ENCODE measurements at regions not wholly inside any gene's neighbourhood (a gene's known extent, or its start where the extent isn't known, plus 50 kb on each side); places are given as distances from the start of the nearest gene placed in this dataset.

DNA sequence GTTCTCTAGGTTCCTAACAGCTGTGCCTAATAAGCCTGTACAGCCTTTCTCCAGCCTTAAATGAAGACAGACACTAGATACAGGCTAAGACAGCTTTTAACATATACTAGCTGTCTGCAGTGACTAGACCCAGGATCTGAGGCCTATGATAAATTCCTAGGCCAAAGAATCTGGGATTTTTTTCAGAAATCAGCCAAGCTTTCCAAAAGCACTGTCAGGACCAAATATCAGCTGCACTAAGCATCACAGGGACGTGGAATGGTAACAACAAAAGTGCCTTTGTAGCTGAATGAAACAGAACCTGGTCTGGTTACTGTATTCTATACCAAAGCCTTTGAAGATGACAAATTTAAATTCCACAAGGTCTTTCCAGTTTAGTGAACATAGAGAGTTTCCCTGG lies 77.9 kb upstream of the DOCK9 start:
- DNase-seq = no peak

DNA sequence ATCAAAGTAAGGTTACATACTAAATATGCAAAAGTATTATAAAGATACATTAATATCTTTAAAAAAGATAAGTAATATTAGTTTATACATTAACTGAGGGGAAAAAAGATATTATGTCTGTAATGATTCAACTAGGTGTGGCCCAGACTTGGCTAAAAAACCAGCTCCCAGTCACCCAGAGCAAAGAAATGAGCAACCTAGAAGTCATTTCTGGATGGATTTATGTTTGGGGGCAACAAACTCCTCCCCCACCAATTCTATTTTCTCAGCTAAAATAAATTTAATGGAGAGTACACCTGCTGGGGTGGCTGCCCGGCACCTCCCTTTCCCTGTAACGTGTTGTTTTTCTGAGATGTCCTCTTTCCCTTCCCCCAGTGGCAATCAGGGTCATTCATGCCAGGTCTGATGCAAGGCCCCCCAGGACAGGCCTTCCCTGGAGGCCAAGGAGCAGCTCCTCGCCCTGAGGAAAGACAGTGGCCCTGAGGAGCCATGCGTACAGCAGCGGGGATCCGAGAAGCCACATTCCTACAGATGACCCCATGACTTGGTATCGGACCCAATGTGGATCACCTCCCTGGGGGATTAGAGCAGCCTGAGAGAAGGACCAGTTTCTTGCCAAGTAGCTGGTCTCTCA lies 78.6 kb upstream of the DOCK9 start:
- DNase-seq = no peak

DNA sequence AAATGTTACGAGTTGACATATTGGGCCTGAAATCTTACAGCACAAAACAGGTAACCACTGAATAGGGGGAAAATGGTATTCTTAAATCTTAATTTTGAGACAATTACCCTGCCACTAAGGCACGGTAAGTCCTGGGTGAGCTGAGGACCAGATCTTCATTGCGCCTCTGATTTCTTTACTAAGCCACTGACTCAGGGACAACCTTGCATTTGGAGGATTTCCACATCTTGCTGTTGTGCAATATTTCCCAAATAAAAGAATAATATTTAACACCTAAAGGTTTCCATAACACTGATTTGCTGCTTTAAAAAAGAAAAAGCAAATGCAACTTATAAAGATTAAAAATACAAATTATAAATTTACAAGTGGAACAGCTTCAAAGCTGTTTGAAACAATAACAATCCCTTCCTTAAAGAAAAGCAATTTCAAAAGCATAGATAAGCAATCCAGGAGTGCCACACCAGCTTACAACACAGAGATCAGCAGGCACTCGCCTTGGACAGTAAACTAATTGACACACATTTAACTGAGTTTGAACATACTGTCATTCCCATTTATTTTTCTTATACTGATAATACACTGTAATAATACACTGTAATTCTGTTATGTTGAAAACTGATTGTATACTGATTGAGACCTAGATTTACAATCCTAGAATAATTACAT lies 79.6 kb upstream of the DOCK9 start:
- no peak for DNase-seq

GRCh38 chr13:99058527-99059495 lies 80.9 kb upstream of the DOCK9 start:
- no peak for DNase-seq

DNA sequence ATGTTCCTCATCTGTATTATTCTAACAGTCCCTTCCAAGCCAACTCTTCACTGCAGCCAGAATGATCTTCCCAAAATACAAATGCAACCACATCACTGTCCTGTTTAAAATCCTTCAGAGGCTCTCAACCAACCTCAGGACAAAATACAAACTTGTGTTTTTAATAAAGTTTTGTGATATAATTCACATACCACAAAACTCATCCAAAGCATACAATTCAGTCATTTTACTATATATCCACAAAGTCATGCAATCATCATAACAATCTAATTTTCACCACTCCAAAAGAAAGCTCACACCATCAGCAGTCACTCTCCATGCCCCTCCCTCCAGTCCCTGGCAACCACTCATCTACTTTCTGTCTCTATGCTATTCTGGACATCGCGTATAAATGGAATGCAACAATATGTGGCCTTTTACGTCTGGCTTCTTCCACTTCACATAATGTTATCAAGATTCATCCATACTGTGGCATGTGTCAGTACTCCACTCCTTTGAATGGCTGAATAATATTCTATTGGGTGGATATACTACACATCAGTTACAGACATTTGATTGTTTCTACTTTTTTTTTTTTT lies 81.7 kb upstream of the DOCK9 start:
- no peak for DNase-seq

DNA sequence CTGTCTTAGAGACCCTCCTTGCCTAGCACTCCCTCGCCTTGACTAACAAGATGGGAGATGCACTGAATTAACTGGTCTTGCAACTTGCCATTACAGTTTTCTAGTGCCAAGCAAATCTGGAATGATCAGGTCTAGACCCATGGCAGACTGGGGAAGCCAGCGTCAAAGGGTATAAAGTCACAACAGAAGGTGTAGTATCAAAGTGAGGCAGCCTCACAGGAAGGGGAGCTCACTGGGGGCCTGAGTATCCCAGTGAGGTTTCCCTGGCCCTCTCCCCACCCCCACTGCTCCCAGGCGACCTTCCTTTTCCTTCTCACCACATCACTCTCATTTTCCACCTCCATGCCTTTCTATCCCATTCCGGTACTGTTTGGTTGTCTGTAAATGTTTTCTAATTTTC lies 83.5 kb upstream of the DOCK9 start:
- no peak for DNase-seq

- DNase-seq = no peak
Measured at GRCh38 chr13:99062593-99062992, 84.7 kb upstream of the DOCK9 start.

GRCh38 chr13:99063178-99063577 lies 85.3 kb upstream of the DOCK9 start:
- DNase-seq = no peak

DNA sequence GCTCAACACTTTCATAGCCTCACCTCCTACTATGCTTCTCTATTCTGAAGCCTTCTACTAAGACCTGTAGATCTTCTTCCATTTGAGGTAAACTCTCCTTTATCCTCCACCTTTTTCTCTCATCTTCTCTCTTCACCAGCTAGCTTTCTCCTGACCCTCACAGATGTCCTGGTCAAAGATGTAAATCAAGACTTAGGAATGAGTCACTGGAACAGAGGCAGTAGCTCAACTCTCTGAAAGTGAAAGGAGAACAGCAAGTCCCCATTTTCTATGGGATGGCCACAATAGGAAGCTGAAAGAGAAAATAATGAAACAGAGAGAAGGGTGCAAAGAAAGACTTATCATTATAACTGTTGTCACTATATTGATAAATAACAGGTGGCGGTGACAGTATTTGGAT lies 86.1 kb upstream of the DOCK9 start:
- no peak for DNase-seq

DNA sequence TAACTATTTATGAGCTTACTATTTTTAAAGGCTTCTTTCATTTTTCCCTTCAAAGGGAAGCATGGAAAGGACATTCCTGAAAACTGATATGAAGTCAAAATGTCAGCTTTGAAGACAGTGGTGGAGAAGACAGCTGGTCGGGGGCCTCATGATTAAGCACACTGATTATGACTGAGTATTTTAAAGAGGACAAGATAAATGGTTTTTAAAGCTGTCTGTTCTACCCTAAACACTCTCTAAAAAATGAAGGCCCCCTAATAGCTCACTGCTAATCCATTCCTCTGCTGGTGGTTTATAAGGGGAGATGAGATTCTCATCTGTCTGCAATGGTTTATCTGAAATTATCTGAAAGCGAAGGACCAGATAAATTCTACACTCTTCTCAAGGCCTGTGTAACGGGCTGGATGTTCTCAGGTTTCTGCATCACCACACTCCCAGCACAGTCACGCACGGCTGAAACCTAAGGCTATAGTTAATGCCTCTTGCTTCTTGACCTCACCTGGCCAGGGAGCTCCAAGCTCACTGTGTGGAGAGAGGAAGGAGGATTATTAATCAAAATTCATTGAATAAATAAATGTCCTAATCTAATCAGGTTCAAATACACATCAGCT lies 86.9 kb upstream of the DOCK9 start:
- peak; percentile 23 to 43 for DNase-seq

GRCh38 chr13:99065235-99066015 lies 87.6 kb upstream of the DOCK9 start:
- DNase-seq = no peak

- no peak for DNase-seq
Measured at GRCh38 chr13:99066219-99066618, 88.4 kb upstream of the DOCK9 start.

- no peak for DNase-seq
Measured at GRCh38 chr13:99067159-99067985, 89.5 kb upstream of the DOCK9 start.

DNA sequence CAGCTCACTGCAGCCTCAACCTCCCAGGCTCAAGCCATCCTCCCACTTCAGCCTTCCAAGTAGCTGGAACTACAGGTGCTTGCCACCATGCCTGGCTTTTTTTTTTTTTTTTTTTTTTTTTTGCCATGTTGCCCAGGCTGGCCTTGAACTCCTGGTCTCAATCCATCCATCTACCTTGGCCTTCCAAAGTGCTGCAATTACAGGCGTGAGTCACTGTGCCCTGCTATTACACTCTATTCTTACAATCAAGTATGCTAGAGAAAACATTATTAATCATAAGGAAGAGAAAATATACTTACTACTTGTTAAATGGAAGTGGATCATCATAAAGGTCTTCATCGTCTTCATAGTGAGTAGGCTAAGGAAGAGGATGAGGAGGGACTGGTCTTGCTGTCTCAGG lies 93.3 kb upstream of the DOCK9 start:
- no peak for DNase-seq

DNA sequence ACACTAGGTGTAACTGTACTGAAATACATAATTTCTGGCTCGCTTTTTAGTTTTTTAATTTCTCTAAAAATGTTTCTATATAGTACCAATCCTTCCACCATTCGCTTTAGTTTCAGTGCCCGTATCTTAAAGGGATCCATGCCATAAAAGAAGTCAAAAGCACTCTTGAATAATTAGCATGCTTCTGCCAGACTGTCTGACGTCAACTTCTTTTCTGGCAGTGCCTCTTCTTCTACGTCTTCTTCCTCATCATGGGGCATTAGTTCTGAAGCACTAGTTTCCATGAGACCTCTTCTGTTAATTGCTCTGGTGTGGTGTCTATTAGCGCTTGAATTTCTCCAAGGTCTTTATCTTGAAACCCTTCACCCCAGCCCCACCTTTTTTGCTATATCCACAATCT lies 93.8 kb upstream of the DOCK9 start:
- DNase-seq = peak; percentile 43 to 70

DNA sequence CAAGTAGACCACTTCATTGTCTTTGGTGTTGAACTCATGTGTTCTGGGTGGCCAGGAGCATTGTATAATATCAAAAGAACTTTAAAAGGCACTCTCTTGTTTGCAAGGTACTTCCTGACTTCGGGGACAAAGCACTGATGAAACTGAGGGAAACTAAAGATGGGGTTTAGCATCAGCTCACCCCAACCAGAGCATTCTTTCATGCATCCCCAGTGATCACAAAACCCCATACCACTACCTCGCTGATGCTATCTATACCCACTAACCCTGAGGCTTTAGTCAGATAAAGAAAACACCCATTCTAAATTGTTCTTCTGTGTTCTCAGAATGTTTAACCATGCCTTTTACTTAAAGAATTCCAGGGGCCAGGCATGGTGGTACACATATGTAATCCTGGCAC lies 94.5 kb upstream of the DOCK9 start:
- DNase-seq = no peak

DNA sequence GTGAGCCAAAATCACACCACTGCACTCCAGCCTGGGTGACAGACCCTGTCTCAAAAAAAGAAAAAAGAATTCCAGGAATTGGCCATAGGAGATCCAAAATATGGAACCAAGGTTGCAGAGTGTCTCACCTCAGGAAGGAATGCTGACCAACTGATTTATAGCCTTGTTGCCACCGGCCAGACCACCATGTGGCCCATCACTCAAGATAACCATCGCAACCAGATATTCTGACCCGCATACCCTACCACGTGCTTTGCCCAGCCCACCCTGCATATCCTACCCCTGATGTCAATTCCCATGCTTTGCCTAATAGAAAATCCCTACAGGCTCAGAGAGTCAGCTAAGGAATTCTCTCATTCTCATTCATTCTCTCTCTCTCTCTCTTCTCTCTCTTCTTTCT lies 95.1 kb upstream of the DOCK9 start:
- no peak for DNase-seq

DNA sequence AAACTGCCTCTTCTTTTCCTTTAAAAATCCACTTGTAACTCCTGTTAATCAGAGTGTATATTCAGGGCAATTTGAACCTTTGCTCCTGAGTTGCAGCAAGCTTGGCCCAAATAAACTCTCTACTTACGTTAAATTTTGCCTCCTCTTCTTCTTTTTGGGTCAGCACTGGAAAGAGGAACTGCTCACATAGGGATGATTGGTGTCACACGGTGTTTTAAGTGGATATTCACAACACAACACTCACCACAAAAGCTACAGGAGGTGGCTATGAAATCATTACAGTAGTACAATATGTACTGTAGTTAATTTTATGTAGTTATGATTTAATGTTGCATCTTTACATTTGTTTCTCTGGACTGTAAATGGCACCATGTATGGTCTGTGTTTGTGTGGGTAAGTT lies 96.8 kb upstream of the DOCK9 start:
- DNase-seq = no peak

DNA sequence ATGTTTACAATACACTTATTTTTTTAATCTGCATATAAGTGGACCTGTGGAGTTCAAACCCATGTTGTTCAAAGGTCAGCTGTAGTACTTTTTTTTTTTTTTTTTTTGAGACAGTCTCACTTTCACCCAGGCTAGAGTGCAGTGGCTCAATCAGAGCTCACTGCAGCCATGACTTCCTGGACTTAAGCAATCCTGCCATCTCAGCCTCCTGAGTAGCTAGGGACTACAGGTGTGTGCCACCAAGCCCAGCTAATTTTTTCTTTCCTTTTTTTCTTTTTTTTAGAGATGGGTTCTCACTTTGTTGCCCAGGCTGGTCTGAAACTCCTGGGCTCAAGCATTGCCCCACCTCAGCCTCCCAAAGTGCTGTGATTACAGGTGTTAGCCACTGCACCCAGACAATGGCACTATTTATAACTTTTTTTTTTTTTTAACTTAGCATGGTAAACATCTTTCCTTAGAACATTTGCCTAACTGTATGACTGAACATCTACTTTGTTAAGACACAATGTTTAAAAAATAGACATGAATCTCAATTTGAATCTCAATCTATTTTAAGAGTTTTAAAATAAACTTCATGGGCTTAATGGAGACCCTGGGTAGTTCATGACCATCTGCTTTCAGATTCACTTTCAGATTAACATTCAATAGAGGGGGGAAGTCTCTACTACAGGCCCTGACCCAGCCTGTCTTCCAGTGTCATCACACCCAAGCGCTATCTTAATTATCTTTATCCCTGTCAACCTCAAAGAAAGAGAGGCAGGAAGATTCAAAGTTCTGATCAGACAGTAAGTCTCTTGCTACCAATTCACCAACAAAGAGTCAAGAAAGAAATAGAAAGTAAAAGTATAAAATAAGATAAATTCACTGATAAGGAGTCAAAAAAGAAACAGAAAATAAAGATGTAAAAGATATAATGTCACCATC lies 97.7 kb upstream of the DOCK9 start:
- no peak for DNase-seq

Measured in NCI-H187 (cell line).